Tongue (tissue), 1 donor: ENCODE measurements at regions not wholly inside any gene's neighbourhood (a gene's known extent, or its start where the extent isn't known, plus 50 kb on each side); places are given as distances from the start of the nearest gene placed in this dataset.
A peak's percentile ranks its signal among the peaks of the same experiment; 100 is the strongest.
"Not testable (repeated sequence)": the region's sequence is repeated elsewhere in the genome, so short reads cannot be mapped to it uniquely, and the experiment has no call there.

Experiments used
- DNase-seq: peaks from one replicate; pipeline ENCODE4 v3.0.0-alpha.2; 2015

GRCh38 chrX:90848595-90848994 is 586.0 kb upstream of the PABPC5 start:
- not testable (repeated sequence) for DNase-seq

GRCh38 chrX:90883479-90883878 is 551.2 kb upstream of the PABPC5 start:
- DNase-seq, result peak; percentile 1

- DNase-seq, result not testable (repeated sequence)
Observed at GRCh38 chrX:90914816-90915215, 519.8 kb upstream of the PABPC5 start.

GRCh38 chrX:90946870-90947269 is 487.8 kb upstream of the PABPC5 start:
- not testable (repeated sequence) for DNase-seq

- DNase-seq, result not testable (repeated sequence)
Observed at GRCh38 chrX:90995191-90995590, 439.4 kb upstream of the PABPC5 start.

- DNase-seq, result not testable (repeated sequence)
Observed at GRCh38 chrX:91018111-91018510, 416.5 kb upstream of the PABPC5 start.

- no peak for DNase-seq
Observed at GRCh38 chrX:91039777-91040176, 394.9 kb upstream of the PABPC5 start.

GRCh38 chrX:91066104-91066503 is 368.5 kb upstream of the PABPC5 start:
- no peak for DNase-seq

GRCh38 chrX:91079342-91080114 is 355.1 kb upstream of the PABPC5 start:
- DNase-seq, result peak; percentile 2

- DNase-seq, result no peak
Observed at GRCh38 chrX:91080822-91081221, 353.8 kb upstream of the PABPC5 start.

- DNase-seq, result no peak
Observed at GRCh38 chrX:91081873-91082272, 352.8 kb upstream of the PABPC5 start.

GRCh38 chrX:91108761-91109160 is 325.9 kb upstream of the PABPC5 start:
- no peak for DNase-seq

GRCh38 chrX:91122151-91122694 is 312.4 kb upstream of the PABPC5 start:
- no peak for DNase-seq

- peak; percentile 9 for DNase-seq
Observed at GRCh38 chrX:91137883-91138282, 296.8 kb upstream of the PABPC5 start.
